Fibroblast of upper back skin (primary cell): ENCODE measurements at regions not wholly inside any gene's neighbourhood (a gene's known extent, or its start where the extent isn't known, plus 50 kb on each side); places are given as distances from the start of the nearest gene placed in this dataset.
A peak's percentile ranks its signal among the peaks of the same experiment; 100 is the strongest.
"Not testable (repeated sequence)": the region's sequence is repeated elsewhere in the genome, so short reads cannot be mapped to it uniquely, and the experiment has no call there.

ENCODE experiments used
- DNase-seq: peaks from one replicate; pipeline ENCODE4 v3.0.0-alpha.2; 2013

DNA sequence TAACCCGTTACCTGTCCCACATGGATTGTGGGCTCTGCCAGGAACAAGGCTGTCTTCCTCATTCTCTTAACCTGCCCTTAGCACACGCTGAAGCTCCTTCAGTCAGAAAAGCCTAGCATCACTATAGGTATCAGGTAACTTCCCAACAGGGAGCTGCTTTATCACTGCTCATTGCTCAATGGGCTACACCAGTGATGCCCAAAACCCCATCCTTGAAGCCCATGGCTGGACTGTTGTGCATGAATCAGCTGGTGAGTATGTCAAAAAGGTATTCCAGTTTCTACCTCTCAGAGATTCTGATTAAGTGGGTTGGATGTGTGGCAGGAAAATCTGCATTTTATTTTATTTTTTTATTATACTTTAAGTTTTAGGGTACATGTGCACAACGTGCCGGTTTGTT is 362.2 kb downstream of the LRATD1 start:
- DNase-seq: no peak

DNA sequence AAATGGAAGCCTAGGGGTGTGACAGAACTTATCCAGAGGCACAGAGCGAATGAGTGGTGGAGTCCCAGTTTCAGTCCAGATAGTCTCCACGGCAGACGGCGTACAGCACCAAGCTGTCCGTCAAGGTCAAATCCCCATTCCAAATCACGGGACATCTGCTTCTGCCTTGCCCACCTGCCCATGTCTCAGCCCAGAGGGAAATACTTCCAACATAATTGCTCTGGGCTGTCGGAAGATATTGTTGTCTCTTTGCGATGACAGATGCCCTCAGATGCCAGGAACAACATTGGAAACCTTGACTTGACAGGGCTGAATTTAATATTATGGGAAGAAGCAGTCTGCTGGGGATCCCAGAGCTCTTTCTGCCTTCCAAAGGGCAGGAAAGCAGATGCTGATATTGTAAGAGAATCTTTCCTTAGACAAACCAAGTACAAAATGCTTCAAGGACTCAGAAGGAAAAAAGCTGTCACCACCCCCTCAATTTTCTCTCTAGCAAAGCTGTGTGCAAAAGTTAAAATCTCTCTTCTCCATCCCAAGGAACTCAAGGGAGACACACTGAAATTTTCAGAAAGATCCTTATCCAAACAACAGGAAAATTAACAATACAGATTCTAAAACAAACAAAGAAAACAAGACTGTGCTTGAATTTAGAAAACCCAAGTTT is 364.0 kb downstream of the LRATD1 start:
- DNase-seq: no peak

DNA sequence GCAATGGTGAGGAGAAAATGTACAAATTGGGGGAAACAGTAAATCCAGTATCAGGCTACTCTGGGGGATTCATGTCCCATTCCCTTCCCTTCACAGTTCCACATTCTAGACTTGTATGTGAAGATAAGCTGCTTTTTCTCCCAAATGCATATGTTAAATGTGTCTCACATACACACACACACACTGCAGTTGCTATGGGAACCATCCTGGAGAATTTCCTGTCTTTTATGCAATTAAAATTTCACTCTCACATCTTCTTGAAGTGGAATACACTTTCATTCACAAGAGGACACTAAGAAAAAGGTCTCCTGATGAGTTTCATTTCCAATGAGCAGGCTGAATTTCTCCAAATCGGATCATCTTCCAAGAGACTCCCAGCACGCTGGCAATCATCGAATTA is 366.0 kb downstream of the LRATD1 start:
- DNase-seq: no peak

DNA sequence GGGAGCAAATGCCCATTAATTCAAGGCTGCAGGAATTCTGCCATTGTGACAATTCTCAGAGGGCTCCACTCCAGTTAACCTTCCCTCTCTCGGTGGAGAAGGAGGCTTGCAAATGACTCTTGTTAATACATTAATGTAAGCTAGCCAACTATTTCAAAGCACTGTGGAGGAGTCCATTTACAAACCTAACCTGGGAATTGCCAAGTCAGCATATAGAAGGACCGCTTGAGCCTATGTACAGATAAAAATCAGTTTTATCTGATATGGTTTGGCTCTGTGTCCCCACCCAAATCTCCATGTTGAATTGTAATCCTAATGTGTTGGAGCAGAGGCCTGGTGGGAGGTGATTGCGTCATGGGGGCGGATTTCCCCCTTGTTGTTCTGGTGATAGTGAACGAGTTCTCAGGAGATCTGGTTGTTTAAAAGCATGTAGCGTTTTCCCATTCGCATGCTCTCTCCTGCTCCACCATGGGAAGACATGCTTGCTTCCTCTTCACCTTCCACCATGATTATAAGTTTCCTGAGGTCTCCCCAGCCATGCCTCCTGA is 366.7 kb downstream of the LRATD1 start:
- no peak for DNase-seq

DNA sequence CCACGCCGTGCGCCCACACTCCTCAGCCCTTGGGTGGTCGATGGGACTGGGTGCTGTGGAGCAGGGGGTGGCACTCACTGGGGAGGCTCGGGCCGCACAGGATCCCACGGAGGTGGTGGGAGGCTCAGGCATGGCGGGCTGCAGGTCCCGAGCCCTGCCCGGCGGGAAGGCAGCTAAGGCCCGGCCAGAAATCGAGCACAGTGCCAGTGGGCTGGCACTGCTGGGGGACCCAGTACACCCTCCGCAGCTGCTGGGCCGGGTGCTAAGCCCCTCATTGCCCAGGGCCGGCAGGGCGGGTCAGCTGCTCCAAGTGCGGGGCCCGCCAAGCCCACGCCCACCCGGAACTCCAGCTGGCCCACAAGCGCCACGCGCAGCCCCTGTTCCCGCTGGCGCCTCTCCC is 370.0 kb downstream of the LRATD1 start:
- DNase-seq: not testable (repeated sequence)

DNA sequence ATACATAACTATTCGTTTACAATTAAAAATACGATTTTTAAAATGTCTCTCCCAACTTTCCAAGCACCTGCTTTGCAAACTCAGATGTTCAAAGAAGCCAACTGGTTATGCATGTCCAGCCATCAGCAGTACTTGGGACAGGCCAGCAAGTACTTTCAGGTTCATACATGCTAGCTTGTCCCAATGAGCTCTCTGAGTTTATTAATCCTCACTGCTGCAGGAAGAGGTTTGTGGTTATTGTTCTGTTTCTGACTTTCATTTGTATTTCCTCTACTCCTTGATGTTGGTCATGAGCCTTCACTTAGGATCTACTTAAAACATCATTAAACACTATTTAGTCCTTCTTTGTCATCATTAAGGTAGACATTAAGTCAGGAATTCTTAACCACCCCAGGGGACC is 374.1 kb downstream of the LRATD1 start:
- no peak for DNase-seq

DNA sequence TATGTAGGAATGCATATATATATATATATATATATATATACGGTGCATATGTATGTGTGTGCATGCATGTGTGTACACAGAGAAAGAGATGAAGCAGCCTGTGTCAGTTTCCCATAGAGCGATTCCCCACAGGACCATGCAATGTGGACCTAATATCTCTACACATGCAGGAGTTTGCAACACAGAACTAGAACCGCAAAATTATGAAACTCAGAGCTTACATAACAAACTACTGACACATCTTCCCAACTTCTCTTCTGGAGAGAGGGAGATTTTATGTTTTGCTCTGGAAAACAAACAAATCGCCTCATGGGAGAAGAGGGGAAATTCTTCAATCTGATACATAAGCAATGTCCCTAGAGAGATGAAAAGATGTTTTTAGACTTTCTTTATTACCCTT is 377.2 kb downstream of the LRATD1 start:
- DNase-seq: no peak

DNA sequence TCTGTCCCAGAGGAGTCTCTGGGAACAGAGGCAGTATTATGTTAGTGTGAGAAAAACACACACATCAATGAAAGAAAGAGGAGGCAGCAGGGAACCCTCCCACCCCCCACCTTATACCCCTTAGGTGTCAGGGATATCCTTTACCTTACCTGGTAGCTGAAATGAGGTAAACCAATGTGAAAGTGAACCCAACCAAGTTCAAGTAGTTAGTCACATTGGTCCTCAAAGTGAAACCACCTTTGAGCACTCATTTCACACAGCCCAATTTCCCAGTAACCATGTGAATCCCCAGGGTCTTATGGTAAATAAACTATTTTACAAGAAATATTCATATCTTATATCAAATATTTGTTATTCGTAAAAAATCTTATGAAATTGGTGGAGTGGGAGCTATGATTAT is 377.8 kb downstream of the LRATD1 start:
- no peak for DNase-seq

DNA sequence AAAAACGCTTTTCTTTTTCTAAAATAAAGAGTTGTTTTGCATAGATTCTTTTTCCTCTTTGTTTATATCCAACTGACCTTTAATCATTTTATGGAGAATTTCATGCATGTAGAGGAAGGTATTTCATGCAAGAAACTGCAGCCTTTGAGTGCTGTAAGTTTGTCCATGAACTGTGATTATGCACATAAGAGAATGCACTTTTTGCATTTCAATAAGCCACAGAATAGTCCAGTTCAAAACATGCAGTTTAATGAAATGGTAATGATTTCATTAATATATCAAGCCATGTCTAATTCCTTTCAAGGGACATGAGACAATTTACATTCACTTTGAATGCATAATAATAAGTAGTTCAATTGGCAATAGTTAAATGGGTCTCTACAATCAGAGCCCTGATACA is 386.3 kb downstream of the LRATD1 start:
- DNase-seq: no peak

DNA sequence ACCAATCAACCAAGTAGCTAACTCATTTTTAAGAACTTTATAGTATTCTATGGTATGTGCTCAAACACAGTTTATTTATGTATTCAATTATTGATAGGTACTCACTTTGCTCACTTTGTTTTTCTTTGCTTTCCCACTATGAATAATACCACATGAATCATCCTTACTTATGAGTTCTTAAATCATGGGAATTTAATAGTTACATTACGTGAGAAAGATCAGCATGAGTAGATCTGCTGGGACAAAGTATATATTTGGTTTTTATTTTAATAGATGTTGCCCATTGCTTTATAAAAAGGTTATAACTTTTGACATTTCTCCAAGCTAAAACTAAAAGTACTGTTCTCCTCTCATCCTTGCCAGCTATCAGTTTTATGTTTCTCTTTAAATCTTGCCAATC is 390.7 kb downstream of the LRATD1 start:
- DNase-seq: peak; percentile 29

DNA sequence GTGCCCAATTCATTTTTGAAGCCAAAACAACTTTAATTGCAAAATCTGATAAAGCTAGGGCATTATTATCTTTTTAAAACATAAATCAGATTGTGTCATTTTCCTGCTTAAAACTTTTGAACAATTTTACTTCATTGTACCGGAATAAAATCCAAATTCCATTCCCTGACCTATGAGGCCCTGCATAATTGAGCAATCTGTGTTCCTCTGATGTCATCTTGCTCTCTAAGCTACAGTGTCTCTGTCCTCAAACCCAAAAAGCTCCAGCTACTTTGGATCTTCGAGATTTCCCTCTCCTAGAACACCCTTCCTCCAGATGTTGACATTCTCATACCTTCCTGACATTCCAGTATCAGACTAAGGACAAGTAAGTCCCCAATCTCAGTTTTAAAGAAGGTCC is 395.9 kb downstream of the LRATD1 start:
- no peak for DNase-seq

DNA sequence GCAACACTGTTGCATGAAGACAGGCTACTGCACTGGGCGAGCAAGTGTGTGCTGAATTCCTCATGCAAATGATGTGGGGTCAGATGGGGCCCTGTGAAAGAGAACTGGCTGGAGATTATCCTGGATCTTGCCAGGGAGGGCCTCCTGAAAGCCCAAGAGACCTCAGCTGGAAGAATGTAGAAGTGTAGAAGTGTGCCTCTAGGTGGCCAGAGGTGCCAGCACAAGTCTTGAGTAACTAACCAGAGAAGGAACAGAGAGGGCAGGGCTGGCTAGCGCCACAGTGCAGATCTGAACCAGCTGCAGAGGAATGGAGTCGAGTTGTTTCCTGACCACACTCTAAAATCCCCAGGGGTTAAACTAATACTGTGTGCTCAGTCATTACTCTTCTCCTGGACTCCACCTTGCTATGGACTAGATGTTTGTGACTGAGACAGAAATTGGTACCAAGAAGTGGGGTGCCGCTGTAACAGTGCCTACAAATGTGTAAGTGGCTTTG is 399.3 kb downstream of the LRATD1 start:
- no peak for DNase-seq

DNA sequence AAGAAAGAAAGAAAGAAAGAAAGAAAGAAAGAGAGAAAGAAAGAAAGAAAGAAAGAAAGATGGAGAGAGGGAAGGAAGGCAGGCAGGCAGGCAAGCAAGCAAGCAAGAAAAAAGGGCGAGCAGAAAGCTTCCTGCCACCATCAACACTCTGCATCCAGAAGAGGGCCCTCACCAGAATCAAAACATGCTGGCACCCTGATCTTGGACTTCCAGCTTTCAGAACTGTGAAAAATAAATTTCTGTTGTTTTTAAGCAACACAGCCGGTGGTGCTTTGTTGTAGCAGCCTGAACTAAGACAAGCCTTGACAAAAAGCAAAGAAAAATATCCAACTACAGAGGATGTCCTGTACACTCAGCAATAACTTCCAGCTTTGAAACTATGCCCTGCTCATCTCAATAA is 401.7 kb downstream of the LRATD1 start:
- no peak for DNase-seq

DNA sequence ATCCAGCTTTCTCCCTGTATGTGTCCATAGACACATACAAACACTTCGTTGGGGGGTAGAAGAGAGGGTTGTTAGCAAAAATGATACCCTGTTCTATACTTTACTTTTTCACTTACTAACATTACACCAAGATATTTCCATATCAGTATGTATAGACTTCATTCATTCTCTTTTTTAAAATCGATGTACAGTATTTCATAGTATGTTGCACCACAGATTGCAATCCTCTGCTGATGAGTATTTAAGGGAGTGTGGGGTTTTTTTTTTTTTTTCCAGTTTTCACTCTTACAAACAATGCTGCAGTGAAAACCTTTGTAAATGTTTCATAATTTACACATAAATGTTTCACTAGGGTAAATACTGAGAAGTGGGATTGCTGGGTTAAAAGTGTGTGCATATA is 402.3 kb downstream of the LRATD1 start:
- DNase-seq: no peak

DNA sequence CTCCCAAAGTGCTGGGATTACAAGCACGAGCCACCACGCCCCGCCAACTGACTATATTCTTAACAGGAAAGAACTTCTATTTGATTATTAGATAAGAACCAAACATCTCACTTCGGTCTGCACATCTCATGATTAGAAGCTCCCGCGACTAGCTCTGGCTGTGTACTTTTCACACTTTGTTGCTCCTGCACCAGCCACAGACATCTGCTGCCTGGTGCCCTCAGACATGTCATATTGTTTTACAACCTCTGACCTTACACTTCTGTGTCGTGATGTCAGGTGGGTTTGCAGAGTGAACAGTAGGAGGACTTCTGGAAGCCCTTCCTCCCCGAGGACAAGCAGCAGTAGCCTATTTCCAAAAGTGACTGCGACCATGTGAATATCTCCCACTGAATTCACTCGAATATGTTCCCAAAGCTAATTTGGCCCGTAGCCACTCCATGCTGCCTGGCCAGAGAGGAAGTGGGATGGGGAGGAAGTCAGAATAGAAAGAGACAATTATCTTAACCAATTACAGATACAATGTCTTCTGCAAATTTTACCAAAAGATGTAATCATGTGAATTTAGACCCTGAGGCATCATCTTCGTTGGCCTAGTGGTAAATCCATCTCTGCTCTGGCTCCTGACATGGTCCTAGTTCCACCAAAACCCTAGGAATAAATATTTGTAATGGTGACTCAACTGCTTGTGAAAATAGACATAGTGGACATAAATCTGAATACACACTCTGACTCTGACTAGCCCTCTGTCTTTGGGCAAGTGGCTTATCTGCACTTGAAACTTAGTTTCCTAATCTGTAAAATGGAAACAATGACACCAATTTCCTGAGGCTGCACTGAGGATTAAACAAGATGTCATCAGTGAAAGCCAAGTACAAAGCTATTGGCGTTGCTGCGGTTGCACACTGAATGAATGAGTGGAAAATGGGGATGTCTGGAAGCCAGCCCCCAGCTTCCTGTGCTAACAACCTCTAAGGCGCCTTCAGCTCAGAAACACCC is 406.1 kb downstream of the LRATD1 start:
- no peak for DNase-seq

DNA sequence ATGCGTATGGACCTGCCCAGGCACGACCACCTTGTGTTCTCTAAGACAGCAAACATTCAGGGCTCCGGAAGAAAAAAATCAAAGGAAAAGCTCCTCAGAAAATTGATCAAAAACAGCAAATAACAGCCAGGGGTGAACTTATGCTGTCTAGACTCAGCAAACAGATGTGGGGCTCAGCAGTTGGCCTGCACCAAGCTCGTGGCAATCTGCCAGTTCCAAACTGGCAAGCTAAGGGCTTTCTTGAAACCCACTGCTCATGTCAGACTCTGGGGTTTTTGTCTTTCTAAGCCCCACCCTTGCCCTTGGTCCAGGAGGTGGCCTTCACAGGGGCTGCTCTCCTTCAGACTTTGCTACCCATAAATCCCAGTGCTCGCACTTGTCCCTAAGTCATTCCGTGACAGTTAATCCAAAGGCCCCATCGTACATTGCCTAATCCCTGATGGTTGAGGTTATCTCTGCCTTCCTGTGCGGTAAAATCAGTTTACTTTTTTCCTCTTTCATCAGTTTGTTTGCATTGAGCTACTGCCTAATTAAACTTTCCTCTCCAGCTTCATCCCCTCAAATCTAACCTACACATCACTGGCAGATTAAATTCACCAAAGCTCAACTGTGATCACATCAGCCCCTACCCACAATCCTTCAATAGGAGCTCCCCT is 408.0 kb downstream of the LRATD1 start:
- no peak for DNase-seq

DNA sequence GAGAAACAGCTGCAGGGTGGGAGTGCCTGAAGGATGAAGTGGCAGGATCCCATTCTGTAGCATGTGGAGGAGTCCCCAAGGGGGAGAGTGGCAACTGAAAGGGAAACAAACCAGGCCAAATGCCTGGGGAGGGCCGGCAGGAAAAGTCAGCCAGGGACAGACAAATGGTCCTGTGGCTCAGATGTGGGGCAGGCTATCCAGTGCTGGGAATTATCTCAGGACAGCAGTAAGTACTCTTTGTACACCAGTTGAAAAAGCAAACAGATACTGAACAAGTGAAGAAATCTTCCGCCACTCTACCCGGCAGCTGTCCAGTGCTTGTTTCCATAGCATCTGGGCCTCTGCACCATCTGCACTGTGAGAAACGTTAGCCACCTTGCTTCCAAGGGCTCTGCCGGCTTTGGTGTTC is 408.9 kb downstream of the LRATD1 start:
- DNase-seq: no peak

DNA sequence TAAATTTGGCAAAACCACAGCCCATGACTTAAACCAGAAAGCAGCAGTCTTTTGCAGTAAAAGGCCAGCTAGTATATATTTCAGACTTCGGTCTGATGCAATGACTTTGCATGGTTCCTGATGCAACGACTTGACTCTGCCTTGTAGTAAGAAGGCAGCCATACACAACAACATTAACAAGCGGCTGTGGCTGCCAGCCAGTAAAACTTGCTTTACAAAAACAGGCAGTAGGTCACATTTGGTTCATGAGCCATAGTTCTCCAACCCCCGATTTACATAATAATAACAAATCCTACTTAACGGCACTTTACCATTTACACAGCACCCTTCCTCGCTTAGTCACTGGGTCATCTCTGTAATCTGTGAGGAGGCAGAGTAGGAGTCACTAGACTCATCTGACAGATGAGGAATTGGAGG is 410.3 kb downstream of the LRATD1 start:
- peak; percentile 84 for DNase-seq

DNA sequence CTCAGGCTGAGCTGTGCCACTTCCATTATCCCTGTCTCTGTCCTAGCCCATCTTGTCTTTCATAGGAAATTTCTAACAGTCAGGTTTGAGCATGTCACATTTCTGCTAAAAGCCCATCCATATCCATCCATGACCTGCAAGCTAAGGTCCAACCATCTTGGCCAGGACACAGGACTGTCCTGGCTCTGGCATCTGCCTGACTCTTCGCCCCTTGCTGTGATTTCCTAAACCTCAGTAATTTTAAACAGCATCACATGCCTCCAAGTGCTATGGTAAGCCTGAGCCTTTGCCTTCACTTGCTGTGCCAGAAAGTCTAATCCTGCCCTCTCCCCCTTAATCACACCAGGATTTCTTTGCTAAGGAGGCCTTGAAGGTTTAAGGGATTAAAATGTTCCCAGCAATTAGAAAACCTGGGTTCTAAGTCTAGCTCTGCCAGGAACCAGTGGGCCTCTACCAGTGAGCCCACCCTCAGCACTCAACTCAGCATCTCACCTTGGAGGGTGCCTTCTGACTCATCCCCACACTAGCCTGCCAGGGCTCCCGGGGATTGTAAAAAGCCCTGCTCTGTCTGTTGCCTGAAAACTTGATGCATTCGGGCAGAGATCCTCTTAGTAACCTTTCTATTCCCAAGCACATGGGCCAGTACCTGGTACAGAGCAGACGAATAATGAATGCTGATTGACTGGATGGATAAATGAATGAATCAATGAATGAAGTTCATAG is 411.0 kb downstream of the LRATD1 start:
- no peak for DNase-seq

DNA sequence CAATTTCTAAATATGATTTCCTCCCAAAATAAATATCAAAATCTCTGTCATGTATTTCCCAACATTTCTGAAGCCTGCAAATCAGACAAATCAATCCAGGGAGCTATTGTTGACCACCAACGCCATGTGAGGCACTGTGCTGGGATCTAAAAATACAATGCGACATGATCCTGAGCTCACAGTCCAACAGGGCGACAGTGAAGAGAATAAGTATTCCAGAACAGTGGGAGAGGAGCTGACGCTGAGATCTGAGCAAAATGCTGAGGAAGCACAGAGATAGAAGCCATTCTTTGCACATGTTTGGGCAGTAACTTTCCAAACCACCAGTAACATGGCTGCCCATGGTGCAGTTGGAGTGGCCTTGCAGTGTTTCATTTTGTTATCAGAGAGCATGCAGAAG is 412.5 kb downstream of the LRATD1 start:
- no peak for DNase-seq

DNA sequence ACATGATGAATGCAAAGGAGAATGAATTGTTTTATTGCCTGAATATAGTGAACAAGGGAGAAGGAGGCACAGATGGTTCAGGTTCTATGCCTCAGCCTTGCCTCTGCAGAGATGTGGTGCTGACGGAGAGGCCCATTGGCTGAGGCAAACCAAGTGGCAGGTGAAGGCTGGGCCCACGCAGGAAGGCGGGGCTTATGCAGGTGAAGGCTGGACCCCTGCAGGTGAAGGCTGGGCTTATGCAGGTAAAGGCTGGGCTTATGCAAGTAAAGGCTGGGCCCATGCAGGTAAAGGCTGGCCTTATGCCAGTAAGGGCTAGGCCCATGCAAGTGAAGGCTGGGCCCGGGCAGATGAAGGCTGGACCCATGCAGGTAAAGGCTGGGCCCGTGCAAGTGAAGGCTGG is 414.7 kb downstream of the LRATD1 start:
- no peak for DNase-seq

DNA sequence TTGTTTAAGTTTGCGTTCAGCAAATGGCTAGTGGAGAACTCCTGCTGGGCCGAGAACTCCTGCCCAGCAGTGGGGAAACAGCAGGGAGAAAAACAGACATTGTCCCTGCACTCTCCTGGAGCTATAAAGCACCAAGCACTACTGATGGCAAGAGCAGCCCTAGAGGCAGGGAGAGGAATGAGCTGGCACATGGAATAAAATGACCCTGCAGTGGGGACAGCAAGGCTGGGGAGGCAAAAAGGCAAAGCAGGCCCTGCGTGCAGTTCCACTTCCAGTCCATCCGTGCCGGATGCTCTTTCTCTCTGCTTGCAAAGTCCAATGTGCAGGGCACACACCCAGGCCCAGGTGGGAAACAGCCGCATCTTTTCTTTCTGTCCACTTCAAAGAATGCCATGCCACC is 415.5 kb downstream of the LRATD1 start:
- no peak for DNase-seq
